Naive thymus-derived CD8-positive, alpha-beta T cell (primary cell): ENCODE measurements at regions not wholly inside any gene's neighbourhood (a gene's known extent, or its start where the extent isn't known, plus 50 kb on each side); places are given as distances from the start of the nearest gene placed in this dataset.
"Not testable (repeated sequence)": the region's sequence is repeated elsewhere in the genome, so short reads cannot be mapped to it uniquely, and the experiment has no call there.

Source experiments
- ATAC-seq, 2 donors: fragments of 150-1000 bp; cut with Tn5 transposase in 1 of 2; sonication (Bioruptor Pico), chemical (Tn5 transposase) in 1 of 2; 1 replicate in 1 of 2; 2 replicates in 1 of 2; pipeline ENCODE4 v1.10.0; 2021; ENCODE audit warnings: mild to moderate bottlenecking in 2 of 2, moderate library complexity in 2 of 2
- POLR2A ChIA-PET: fragments of 350-600 bp; sonication (Branson Sonifier 250); formaldehyde crosslinking; loops from one replicate; lab custom pipeline; 2021; ENCODE audit warnings: antibody characterized with exemption; lab: Charles Lee
- DNase-seq, 10 donors: peaks; one replicate each; pipeline versions ENCODE4 v3.0.0 to v3.0.0-alpha.2; 2020 to 2022
- H3K27ac Mint-ChIP-seq, 10 donors: one replicate each; pipeline ENCODE4 v1.8.0; 2020 to 2022; ENCODE audit warnings: mild to moderate bottlenecking in 10 of 10, mixed read lengths in 10 of 10, moderate library complexity in 4 of 10, inconsistent platforms in 1 of 10
- H3K27me3 Mint-ChIP-seq, 5 donors: one replicate each; pipeline ENCODE4 v1.8.0; 2021 to 2022; ENCODE audit warnings: mixed read lengths in 5 of 5
- H3K36me3 Mint-ChIP-seq, 3 donors: one replicate each; pipeline ENCODE4 v1.8.0; 2020 to 2022; ENCODE audit warnings: mixed read lengths in 3 of 3, mild to moderate bottlenecking in 2 of 3, inconsistent platforms in 1 of 3
- H3K4me1 Mint-ChIP-seq, 4 donors: one replicate each; pipeline ENCODE4 v1.8.0; 2021 to 2022; ENCODE audit warnings: mixed read lengths in 4 of 4
- H3K4me3 Mint-ChIP-seq, 10 donors: one replicate each; pipeline ENCODE4 v1.8.0; 2020 to 2022; ENCODE audit warnings: mild to moderate bottlenecking in 10 of 10, mixed read lengths in 10 of 10, moderate library complexity in 6 of 10, inconsistent platforms in 1 of 10
- H3K9me3 Mint-ChIP-seq, 9 donors: one replicate each; pipeline ENCODE4 v1.8.0; 2020 to 2022; ENCODE audit warnings: mixed read lengths in 9 of 9, mild to moderate bottlenecking in 3 of 9, inconsistent platforms in 1 of 9, moderate library complexity in 1 of 9

DNA sequence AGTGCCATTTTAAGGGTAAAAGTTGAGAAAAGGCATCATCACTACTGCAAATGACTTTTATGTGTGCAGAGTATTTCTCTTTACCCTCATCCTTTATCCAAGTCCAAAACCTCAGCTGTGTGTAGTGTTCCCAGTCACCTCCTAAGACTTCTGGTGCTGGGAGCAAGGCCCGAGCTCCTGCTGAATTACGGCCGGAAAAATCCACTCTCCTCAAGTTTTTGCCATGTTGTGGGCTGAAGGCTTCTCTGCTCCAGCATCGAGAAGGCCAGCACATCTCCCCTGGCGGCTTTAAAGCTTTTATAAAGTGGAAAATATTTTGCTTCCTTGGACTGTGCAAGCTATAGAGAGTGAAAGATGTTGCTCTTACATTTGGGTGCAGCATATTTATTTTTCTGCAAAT, 153.2 kb upstream of the THBS2 start:
- H3K27ac Mint-ChIP-seq = no peak overlapping the region

DNA sequence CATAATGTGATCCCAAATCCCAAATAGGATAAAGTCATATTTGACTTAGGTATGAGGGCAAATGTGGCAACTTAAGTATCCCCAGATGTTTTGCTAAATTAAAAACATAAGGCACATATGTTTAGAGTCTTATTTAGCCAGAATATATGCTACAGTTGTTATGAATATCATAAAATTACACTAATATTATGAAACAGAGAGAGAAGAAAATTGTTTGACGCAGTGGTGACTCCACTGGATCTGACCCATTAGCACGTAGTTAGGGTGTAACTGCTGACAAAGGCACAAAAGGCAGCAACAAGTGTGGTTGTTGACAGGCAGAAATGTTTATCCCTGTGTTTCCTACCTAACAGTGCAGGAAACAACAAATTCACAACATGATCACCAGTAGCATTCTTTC, 152.4 kb upstream of the THBS2 start:
- no peaks in the 10 kb centered on the region for H3K4me1 Mint-ChIP-seq
- H3K4me3 Mint-ChIP-seq = no peak overlapping the region
- peaks cover 0 to 4% (median 0%) of the 10 kb centered on the region in 9 donors for H3K9me3 Mint-ChIP-seq
- H3K36me3 Mint-ChIP-seq = peaks cover 0 to 8% (median 0%) of the 10 kb centered on the region in 3 donors
- H3K27ac Mint-ChIP-seq = no peak overlapping the region
- DNase-seq (no peak), ATAC-seq (no peak)
- peaks cover 5 to 26% (median 15%) of the 10 kb centered on the region in 5 donors for H3K27me3 Mint-ChIP-seq
- POLR2A ChIA-PET = no interaction called here

More for the DNA sequence above, 153.2 kb upstream of the THBS2 start:
- Mint-ChIP-seq H3K27me3 (peaks cover 5 to 26% (median 17%) of the 10 kb centered on the region in 5 donors), H3K4me3 (no peak overlapping the region), H3K36me3 (peaks cover 0 to 8% (median 0%) of the 10 kb centered on the region in 3 donors), H3K4me1 (no peaks in the 10 kb centered on the region), H3K9me3 (peaks cover 0 to 4% (median 0%) of the 10 kb centered on the region in 9 donors)
- DNase-seq (no peak), ATAC-seq (no peak)
- POLR2A ChIA-PET = no interaction called here

DNA sequence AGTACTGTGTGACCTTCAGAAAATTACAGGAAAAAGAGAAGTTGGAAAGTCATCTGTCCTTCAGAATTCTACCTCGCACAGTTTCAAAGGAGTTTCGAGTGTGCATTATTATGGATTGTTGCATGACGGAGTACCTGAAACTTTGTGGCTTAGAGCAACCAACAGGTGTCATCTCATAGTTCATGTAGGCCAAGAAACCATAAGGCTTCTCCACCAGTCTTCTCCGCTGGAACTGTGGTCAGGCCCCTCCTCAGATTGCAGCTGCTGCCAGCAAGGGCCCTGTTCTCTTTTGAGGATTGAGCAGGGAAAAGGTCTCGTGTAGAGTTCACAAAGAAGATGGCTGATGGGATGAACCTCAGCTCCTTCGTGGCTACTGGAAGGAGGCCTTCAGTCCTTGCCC, 151.2 kb upstream of the THBS2 start:
- no peak for DNase-seq
- Mint-ChIP-seq H3K4me3 (no peak overlapping the region), H3K27me3 (peaks cover 3 to 15% (median 10%) of the 10 kb centered on the region in 5 donors), H3K4me1 (no peaks in the 10 kb centered on the region), H3K36me3 (peaks cover 0 to under 1% (median 0%) of the 10 kb centered on the region in 3 donors), H3K9me3 (no peaks in the 10 kb centered on the region), H3K27ac (no peak overlapping the region)
- POLR2A ChIA-PET = no interaction called here
- ATAC-seq = no peak

DNA sequence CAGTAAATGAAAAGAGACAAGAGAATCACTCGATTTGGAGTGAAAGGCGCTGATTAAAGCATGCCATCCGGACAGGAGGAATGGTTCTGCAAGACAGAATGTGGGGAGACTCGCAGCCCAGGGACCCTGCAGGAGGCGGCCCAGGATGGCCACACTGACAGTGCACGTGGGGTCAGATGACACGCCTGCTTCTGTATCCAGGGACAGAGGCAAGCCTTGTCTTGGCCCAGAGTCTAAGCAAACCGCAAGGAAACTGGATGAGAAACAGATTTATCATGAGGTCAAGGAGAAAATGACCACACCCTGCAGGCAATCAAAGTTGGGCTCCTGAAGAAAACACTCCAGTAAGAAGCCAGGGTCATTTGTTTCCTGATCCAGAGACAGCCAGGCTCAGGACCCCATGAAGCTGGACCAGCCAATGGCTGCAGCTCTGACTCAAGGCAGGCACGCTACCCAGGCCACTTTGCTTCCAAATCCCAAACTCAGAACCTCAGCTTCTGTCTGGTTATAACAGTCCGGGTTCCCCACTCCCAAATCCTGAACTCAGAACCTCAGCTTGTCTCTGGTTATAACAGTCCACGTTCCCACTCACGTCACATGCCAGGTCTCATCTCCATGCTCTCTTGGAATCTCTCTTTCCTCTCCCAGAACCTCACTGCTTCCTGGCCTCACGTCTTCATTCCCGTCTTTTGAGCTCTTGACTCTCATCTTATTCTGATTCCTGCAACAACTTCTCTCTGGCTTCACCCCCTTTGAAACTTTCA, 144.9 kb upstream of the THBS2 start:
- H3K27me3 Mint-ChIP-seq = peaks cover 2 to 15% (median 6%) of the 10 kb centered on the region in 5 donors
- DNase-seq (no peak), ATAC-seq (no peak)
- no peaks in the 10 kb centered on the region for H3K4me1 Mint-ChIP-seq
- POLR2A ChIA-PET = no interaction called here
- H3K27ac Mint-ChIP-seq = no peak overlapping the region
- no peaks in the 10 kb centered on the region for H3K36me3 Mint-ChIP-seq
- no peaks in the 10 kb centered on the region for H3K9me3 Mint-ChIP-seq
- H3K4me3 Mint-ChIP-seq = no peak overlapping the region

DNA sequence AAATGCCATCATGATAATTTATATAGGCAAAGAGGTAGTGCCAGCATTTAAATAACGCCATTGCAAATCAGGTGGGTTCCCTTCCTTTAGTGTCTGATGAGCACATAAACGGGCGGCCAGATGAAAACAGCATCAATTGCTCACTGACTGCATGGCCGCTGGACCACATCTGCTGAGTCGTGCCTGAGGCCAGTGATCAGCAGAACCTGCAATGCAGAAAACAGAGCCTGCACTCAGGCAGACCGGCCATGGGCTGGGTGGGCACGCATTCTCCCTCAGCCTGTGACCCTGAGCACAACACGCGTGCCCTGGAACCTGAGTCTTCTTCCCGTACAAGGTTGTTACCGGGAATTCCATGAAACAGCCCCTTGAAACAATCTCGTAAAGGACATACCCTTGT, 144.0 kb upstream of the THBS2 start:
- H3K36me3 Mint-ChIP-seq = no peaks in the 10 kb centered on the region
- H3K9me3 Mint-ChIP-seq = peaks cover 0 to 4% (median 0%) of the 10 kb centered on the region in 9 donors
- no peak overlapping the region for H3K4me3 Mint-ChIP-seq
- POLR2A ChIA-PET = no interaction called here
- H3K27ac Mint-ChIP-seq = no peak overlapping the region
- DNase-seq (no peak), ATAC-seq (no peak)
- no peaks in the 10 kb centered on the region for H3K4me1 Mint-ChIP-seq
- H3K27me3 Mint-ChIP-seq = peaks cover 0 to 12% (median 9%) of the 10 kb centered on the region in 5 donors

DNA sequence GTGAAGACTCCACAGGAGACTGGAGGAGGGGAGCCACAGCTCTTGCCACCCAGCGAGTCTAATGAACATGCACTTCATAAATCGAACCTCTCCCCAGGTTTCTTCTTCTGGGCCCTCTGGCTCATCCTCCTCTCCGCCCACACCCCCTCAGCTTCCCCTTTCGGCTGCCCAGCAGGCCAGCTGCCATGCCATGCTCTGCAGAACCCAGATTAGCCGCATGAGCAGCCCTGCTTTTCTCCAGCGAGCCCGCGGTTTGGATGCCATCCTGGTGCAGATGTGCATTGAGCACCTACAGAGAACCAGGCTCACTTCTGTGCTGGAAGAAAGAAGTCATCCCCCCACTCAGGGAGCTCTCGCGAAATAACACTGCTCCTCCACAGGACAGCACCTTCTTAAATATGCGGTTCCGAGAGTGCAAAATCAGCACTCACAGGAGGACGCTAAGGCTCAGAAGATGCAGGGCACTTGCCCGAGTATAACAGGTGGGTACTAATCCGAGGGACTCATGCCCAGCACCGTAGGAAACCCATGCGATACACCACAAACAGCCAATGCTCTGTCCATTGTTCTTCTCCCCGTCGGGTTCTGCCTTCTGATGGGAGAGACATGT, 143.0 kb upstream of the THBS2 start:
- H3K4me3 Mint-ChIP-seq = no peak overlapping the region
- peaks cover 0 to 8% (median 0%) of the 10 kb centered on the region in 9 donors for H3K9me3 Mint-ChIP-seq
- ATAC-seq = no peak
- POLR2A ChIA-PET = no interaction called here
- no peak overlapping the region for H3K27ac Mint-ChIP-seq
- DNase-seq = no peak
- peaks cover 0 to 12% (median 9%) of the 10 kb centered on the region in 5 donors for H3K27me3 Mint-ChIP-seq
- peaks cover 0 to 5% (median 0%) of the 10 kb centered on the region in 3 donors for H3K36me3 Mint-ChIP-seq
- H3K4me1 Mint-ChIP-seq = peaks cover 0 to 1% (median 0%) of the 10 kb centered on the region in 4 donors

DNA sequence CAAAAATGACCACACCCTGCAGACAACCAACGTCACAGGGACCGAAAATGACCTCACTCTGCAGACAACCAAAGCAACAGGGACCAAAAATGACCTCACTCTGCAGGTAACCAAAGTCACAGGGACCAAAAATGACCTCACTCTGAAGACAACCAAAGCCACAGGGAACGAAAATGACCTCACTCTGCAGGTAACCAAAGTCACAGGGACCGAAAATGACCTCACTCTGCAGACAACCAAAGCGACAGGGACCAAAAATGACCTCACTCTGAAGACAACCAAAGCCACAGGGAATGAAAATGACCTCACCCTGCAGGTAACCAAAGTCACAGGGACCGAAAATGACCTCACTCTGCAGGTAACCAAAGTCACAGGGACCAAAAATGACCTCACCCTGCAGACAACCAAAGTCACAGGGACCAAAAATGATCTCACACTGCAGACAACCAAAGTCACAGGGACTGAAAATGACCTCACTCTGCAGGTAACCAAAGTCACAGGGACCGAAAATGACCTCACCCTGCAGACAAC, 142.4 kb upstream of the THBS2 start:
- H3K4me1 Mint-ChIP-seq, POLR2A ChIA-PET, H3K4me3 Mint-ChIP-seq, DNase-seq, H3K36me3 Mint-ChIP-seq, H3K9me3 Mint-ChIP-seq, ATAC-seq, H3K27ac Mint-ChIP-seq: not testable (repeated sequence)
- peaks cover 0 to 12% (median 9%) of the 10 kb centered on the region in 5 donors for H3K27me3 Mint-ChIP-seq

DNA sequence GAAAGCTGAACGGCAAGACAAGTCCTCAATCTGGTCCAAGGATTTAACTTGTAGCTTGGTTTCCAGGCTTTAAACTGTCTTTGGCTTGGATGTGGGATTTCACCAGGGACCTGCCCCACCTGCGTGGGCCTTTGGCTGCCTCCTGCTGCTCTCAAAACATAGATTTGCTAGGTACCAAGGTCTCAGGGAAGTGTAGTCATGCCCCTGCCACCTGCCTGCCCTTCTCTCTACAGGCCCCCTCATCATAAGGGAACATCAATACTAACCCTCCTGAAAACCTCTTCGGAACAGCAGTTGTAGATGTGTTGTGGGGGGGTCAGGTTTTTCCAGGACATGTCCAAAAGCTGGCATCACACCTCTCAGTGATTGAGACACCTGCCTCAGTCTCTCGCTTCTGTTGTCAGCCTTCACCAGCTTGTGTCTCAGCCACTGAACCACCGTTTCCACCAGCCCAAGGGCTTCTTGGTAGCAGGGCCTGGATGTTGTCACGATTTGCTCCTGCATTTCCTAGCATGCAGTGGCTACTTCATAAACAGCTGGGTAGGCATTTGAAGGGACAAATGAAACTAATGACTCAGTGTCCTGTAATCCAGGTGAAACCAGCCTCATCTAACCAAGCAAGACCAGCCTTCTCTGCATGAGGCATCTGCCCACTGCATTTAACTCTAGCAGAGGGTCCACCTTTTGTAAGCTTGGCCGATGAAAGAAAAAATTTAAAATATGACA, 141.6 kb upstream of the THBS2 start:
- H3K27ac Mint-ChIP-seq = no peak overlapping the region
- ATAC-seq (no peak), DNase-seq (no peak)
- peaks cover 0 to 1% (median 0%) of the 10 kb centered on the region in 4 donors for H3K4me1 Mint-ChIP-seq
- peaks cover 0 to 12% (median 8%) of the 10 kb centered on the region in 5 donors for H3K27me3 Mint-ChIP-seq
- H3K4me3 Mint-ChIP-seq = no peak overlapping the region
- peaks cover 0 to 15% (median 0%) of the 10 kb centered on the region in 3 donors for H3K36me3 Mint-ChIP-seq
- POLR2A ChIA-PET = no interaction called here
- peaks cover 0 to 15% (median 4%) of the 10 kb centered on the region in 9 donors for H3K9me3 Mint-ChIP-seq

DNA sequence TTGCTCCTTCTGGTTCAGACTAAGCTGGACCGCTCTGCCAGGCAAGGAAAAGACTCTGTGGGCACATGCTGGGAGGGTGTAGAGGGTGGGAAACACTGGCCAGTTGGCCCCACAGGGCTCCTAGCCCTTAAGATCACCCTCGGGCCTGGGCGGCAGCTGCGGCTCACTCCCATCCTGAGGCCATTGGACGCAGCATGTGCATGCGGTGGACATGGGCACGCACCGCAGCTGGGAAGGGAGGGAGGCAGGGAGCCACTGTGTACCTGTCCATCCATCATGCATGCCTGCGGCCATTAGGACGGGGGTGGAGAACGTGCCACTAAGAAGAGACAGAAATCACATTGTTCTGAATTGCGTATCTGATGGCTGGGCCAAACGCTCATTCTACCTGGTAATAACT, 140.1 kb upstream of the THBS2 start:
- Mint-ChIP-seq H3K9me3 (peaks cover 0 to 21% (median 10%) of the 10 kb centered on the region in 9 donors), H3K4me3 (no peak overlapping the region), H3K36me3 (peaks cover 0 to 20% (median 3%) of the 10 kb centered on the region in 3 donors), H3K27me3 (peaks cover 1 to 25% (median 12%) of the 10 kb centered on the region in 5 donors), H3K27ac (no peak overlapping the region), H3K4me1 (peaks cover 0 to 1% (median 0%) of the 10 kb centered on the region in 4 donors)
- POLR2A ChIA-PET = no interaction called here
- no peak for DNase-seq
- ATAC-seq = no peak

DNA sequence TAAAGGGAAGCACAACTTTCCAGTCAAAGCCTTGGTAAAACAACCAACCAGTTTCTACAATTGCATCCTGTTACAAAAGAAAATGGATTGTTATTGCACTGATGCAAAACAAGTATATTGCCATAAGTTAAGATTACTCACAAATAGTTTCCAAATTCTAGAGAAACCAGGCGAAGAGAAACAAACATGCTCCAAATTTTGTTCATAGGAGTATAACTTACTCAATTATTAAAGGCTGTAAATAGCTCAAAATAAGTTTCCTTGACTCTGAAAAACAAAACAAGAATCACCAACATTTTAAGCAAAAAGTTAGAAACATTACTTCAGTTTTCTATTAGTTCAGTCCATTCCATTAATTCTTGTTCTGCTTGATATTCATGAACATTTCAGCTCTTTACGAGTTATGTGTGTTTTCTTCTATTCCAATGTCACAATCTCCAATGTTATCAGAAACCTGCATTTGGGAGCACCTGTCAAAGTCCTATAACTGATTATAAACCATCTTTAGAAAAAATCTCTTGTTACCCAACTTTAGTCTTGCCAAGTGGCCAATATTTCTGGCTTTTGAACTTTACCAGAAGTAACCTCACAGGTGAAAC, 137.9 kb upstream of the THBS2 start:
- H3K27ac Mint-ChIP-seq = no peak overlapping the region
- H3K9me3 Mint-ChIP-seq = peaks cover 0 to 21% (median 10%) of the 10 kb centered on the region in 9 donors
- H3K4me3 Mint-ChIP-seq = no peak overlapping the region
- no peak for DNase-seq
- POLR2A ChIA-PET = no interaction called here
- H3K36me3 Mint-ChIP-seq = peaks cover 0 to 20% (median 3%) of the 10 kb centered on the region in 3 donors
- H3K27me3 Mint-ChIP-seq = peaks cover 2 to 27% (median 20%) of the 10 kb centered on the region in 5 donors
- ATAC-seq = no peak
- peaks cover 0 to 1% (median 0%) of the 10 kb centered on the region in 4 donors for H3K4me1 Mint-ChIP-seq

DNA sequence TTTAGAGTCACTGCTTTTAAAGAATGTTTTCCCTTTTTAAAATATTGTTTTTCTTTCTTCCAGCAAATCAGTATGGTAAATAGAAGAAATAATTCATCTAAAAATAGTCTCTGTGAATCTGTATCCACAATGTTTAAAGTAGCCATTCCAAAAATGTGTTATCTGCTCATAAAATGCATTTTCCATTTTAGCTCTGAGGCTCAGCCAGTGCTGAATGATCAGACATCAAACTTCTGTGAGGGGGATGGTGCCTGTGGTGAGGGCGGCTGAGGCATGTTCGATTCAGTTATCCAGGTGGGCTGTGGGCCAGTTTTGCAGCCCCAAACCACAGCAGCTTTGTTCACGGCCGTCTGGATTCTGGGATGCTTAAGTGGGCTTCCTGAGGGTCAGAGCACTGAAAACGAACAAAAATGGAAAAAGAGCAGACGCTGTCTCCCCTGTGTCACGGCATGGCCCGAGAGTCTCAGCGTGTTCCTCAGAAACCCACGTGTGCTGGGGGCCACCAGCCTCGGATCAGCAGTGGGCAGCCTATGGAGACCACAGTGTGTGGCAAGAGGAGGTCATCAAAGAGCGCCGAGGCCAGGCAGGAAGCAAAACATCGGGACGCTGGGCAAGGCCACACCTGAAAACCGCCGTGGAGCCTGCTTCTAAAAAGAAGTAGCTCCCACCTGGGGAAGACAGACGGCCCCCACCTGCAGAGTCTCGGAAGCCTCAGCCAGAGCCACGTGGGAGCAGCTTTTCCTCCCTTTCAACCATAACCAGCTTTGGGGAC, 134.9 kb upstream of the THBS2 start:
- H3K27ac Mint-ChIP-seq = no peak overlapping the region
- H3K36me3 Mint-ChIP-seq = peaks cover 2 to 20% (median 3%) of the 10 kb centered on the region in 3 donors
- peaks cover 0 to 1% (median 0%) of the 10 kb centered on the region in 4 donors for H3K4me1 Mint-ChIP-seq
- DNase-seq (no peak), ATAC-seq (no peak)
- H3K9me3 Mint-ChIP-seq = peaks cover 0 to 24% (median 10%) of the 10 kb centered on the region in 9 donors
- POLR2A ChIA-PET = no interaction called here
- no peak overlapping the region for H3K4me3 Mint-ChIP-seq
- H3K27me3 Mint-ChIP-seq = peaks cover 2 to 28% (median 18%) of the 10 kb centered on the region in 5 donors
